ENCODE measurements at regions not wholly inside any gene's neighbourhood (a gene's known extent, or its start where the extent isn't known, plus 50 kb on each side); places are given as distances from the start of the nearest gene placed in this dataset.

GRCh38 chr1:88330201-88330600, 353.9 kb upstream of the PKN2 start:
- POLR2A ChIA-PET = no interaction called here
- DNase-seq (ENCODE audit: low spot score) (no peak), ATAC-seq (no peak)
- no peaks in the 10 kb centered on the region for H3K36me3 Mint-ChIP-seq
- CTCF ChIA-PET = no interaction called here
- no peaks in the 10 kb centered on the region for H3K27me3 Mint-ChIP-seq (ENCODE audit: low read depth)
- H3K4me3 Mint-ChIP-seq = no peak overlapping the region
- peaks cover 9% of the 10 kb centered on the region for H3K4me1 Mint-ChIP-seq
- H3K9me3 Mint-ChIP-seq = no peaks in the 10 kb centered on the region
- H3K27ac Mint-ChIP-seq = no peak overlapping the region
- no peak for TF ChIP-seq SOX15 (CRISPR knock-in tag; IDR thresholded peaks at IDR 0.05)
- no peak for TF ChIP-seq TP53 (CRISPR knock-in tag; IDR thresholded peaks at IDR 0.05)
- TF ChIP-seq ELF4 (CRISPR knock-in tag; IDR thresholded peaks at IDR 0.05; ENCODE audit: low read depth) = no peak
- no peak for TF ChIP-seq GTF2I (CRISPR knock-in tag; conservative IDR thresholded peaks at IDR 0.05)
- no peak for TF ChIP-seq ZNF425 (CRISPR knock-in tag; conservative IDR thresholded peaks at IDR 0.05)
- no peak for TF ChIP-seq E2F5 (CRISPR knock-in tag; IDR thresholded peaks at IDR 0.05)
- TF ChIP-seq HMGA2 (CRISPR knock-in tag; IDR thresholded peaks at IDR 0.05) = no peak

- ChIA-PET POLR2A (no interaction called here), CTCF (no interaction called here)
- Mint-ChIP-seq H3K4me3 (no peak overlapping the region), H3K27me3 (ENCODE audit: low read depth) (no peaks in the 10 kb centered on the region), H3K27ac (no peak overlapping the region), H3K36me3 (no peaks in the 10 kb centered on the region), H3K9me3 (no peaks in the 10 kb centered on the region), H3K4me1 (peaks cover under 1% of the 10 kb centered on the region; the same call in 1 of the 2 replicates)
- ATAC-seq (no peak), DNase-seq (ENCODE audit: low spot score) (no peak)
- no peak for TF ChIP-seq ELF4 (CRISPR knock-in tag; IDR thresholded peaks at IDR 0.05; ENCODE audit: low read depth)
- no peak for TF ChIP-seq FOXJ3 (CRISPR knock-in tag; IDR thresholded peaks at IDR 0.05; ENCODE audit: borderline replicate concordance)
These were observed 350.9 kb upstream of the PKN2 start for GRCh38 chr1:88333086-88333695.

GRCh38 chr1:88341447-88341846, 342.6 kb upstream of the PKN2 start:
- H3K27me3 Mint-ChIP-seq (ENCODE audit: low read depth) = no peaks in the 10 kb centered on the region
- ATAC-seq = peak; percentile 20; the same call in 1 of the 2 replicates
- peaks cover 11% of the 10 kb centered on the region for H3K9me3 Mint-ChIP-seq
- CTCF ChIA-PET = no interaction called here
- H3K36me3 Mint-ChIP-seq = peaks cover 10% of the 10 kb centered on the region
- H3K27ac Mint-ChIP-seq = peak overlapping the region; percentile 76
- peak overlapping the region; percentile 45 for H3K4me3 Mint-ChIP-seq
- peaks cover 11% of the 10 kb centered on the region for H3K4me1 Mint-ChIP-seq
- no peak for DNase-seq (ENCODE audit: low spot score)
- POLR2A ChIA-PET = no interaction called here
- TF ChIP-seq CREM (CRISPR knock-in tag; IDR thresholded peaks at IDR 0.05) (no peak), ERG (CRISPR knock-in tag; IDR thresholded peaks at IDR 0.05) (no peak), KAT7 (CRISPR knock-in tag; IDR thresholded peaks at IDR 0.05; ENCODE audit: borderline replicate concordance) (no peak), NFE2L1 (CRISPR knock-in tag; IDR thresholded peaks at IDR 0.05) (no peak), ZNF317 (CRISPR knock-in tag; IDR thresholded peaks at IDR 0.05; ENCODE audit: borderline replicate concordance, low read depth) (no peak), PRDM15 (CRISPR knock-in tag; IDR thresholded peaks at IDR 0.05) (no peak), CTCF (IDR thresholded peaks at IDR 0.05) (no peak), ZNF671 (CRISPR knock-in tag; IDR thresholded peaks at IDR 0.05) (no peak), MAX (CRISPR knock-in tag; IDR thresholded peaks at IDR 0.05) (no peak), MYBL2 (CRISPR knock-in tag; IDR thresholded peaks at IDR 0.05) (no peak), ZNF121 (CRISPR knock-in tag; IDR thresholded peaks at IDR 0.05) (no peak), OVOL2 (CRISPR knock-in tag; IDR thresholded peaks at IDR 0.05; ENCODE audit: borderline replicate concordance) (no peak)
